Neural progenitor cell (in vitro differentiated cells): ENCODE measurements at regions not wholly inside any gene's neighbourhood (a gene's known extent, or its start where the extent isn't known, plus 50 kb on each side); places are given as distances from the start of the nearest gene placed in this dataset.

Source experiments
- CTCF ChIP-seq: fragments of 200-600 bp; sonication (generic); IDR thresholded peaks from 2 replicates; pipeline ENCODE4 v1.5.1; 2017; ENCODE audit warnings: antibody characterized with exemption, mild to moderate bottlenecking
- EZH2 ChIP-seq: fragments of 200-600 bp; sonication (generic); IDR thresholded peaks from 2 replicates; pipeline ENCODE4 v1.6.1; 2017; ENCODE audit warnings: antibody characterized with exemption, mild to moderate bottlenecking, moderate library complexity

- TF ChIP-seq CTCF (no peak), EZH2 (no peak)
Observed at GRCh38 chr3:187481426-187481825, 113.2 kb downstream of the RTP4 start.
